HG03342 (cell line): ENCODE measurements at regions not wholly inside any gene's neighbourhood (a gene's known extent, or its start where the extent isn't known, plus 50 kb on each side); places are given as distances from the start of the nearest gene placed in this dataset.
A peak's percentile ranks its signal among the peaks of the same experiment; 100 is the strongest.

ENCODE experiments used
- ATAC-seq: cut with Tn5 transposase; IDR thresholded peaks from one replicate; pipeline ENCODE4 v1.9.1; 2021; ENCODE audit warnings: mild to moderate bottlenecking, moderate library complexity; ENCODE audit not compliant: unreplicated experiment

DNA sequence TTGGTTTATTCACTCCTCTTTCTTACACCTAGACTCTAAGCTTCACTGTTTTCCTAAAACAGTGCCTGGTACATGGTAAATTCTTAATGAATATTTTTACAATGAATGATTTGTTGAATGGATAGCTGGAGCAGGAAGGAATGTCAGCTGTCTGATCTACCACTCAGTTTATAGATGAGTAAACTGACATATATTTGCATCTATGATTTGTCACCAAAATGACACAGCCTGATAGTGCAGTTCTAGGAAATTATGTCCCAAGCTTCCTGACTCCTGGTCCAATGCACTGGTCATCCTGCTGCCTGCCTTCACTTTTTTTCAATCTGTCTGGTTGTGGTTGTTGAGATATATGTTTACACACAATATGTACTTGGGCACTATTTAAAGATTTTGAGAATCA is 651.7 kb upstream of the WWC1 start:
- ATAC-seq = no peak

GRCh38 chr5:167642181-167642580 is 649.3 kb upstream of the WWC1 start:
- ATAC-seq = no peak

DNA sequence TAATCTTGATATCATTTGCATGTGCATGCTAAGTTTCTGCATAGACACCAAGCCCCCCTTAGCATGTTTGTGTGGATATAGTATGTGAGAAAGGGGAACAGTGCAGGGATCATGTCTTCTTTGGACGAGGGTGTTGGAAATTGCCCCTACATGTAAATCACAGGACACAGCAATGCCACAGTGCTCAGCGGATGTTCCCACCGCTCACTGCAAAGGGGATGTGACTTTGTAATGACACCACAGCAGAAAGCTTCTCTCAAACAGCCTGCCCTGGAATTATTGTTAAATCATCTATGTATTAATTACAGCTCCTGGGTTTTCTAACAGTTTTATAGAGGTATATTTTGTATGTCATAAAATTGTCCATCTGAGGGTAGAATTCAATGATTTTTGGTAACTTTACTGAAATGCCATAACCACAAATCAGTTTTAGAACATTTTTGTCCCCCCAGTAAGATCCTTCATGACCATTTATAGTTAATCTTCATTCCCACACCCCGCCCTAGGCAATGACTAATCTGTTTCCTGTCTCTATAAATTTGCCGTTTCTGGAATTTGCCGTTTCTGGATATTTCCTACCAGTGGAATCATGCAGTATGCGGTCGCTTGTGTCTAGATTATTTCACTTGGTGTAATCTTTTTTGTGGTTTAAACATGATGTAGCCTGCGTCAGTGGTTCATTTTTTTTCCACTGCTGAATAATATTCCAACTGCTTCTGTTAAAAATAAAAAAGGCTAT is 648.5 kb upstream of the WWC1 start:
- no peak for ATAC-seq

- ATAC-seq = no peak
These were observed 647.7 kb upstream of the WWC1 start for GRCh38 chr5:167643631-167644280.

GRCh38 chr5:167644619-167645018 is 646.8 kb upstream of the WWC1 start:
- ATAC-seq = no peak

DNA sequence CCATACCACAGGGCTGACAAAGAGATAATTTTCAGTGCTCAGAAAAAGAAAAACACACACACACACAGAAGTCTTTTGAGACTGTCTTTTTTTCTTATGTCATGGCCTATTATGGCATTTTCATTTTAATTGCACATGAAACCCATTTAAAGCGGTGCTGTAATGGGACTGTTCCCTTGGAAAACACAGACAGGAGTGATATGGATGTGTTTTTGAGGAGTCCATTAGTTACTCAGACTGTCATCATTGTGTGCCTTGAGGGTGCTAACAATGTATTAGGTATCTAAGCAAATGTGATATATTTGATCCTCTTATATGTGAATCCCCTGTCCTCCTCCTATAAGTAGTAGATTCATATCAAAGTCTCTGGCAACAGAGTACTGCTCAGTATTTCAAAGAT is 642.0 kb upstream of the WWC1 start:
- no peak for ATAC-seq

DNA sequence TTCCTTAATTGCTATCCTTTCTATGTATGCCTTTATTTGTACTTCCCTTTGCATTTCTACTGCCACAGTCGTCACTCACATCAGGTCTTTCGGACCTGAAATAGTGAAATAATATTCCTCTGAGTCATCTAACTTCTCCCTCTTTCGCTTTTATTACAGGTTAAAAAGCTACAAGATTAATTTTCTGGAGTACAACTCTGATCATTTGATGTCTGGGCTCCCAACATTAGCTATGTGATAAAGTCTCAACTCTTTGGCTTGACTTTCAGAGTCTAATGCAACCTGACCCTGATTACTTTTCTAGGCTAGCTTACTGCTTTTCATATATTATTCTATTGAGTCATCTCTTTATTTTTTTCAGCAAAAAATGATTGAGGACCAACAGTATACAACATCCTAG is 638.8 kb upstream of the WWC1 start:
- ATAC-seq = no peak

DNA sequence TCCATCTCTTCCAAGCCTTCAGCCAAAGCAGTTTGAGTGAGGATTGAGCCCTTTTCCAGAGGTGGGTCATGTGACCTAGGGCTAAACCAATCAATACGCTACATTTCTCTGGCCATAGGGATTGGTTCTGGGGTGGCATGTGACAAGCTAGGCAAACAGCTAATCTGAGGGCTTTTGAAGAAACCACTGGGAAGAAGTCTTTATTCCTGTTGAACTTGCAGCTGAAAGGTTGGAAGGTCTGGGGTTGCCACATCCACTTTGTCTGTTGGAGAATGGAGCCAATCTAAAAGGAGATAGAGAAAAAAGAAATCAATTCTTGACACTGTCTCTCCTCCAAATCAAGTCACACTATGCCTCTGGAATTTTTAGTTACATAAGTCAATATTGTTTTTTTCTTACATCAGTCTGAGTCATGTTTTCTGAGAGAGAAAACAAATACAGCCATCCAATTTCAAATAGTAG is 637.8 kb upstream of the WWC1 start:
- no peak for ATAC-seq

GRCh38 chr5:167657016-167657415 is 634.4 kb upstream of the WWC1 start:
- no peak for ATAC-seq

- ATAC-seq = no peak
These were observed 632.6 kb upstream of the WWC1 start for GRCh38 chr5:167658889-167659288.

DNA sequence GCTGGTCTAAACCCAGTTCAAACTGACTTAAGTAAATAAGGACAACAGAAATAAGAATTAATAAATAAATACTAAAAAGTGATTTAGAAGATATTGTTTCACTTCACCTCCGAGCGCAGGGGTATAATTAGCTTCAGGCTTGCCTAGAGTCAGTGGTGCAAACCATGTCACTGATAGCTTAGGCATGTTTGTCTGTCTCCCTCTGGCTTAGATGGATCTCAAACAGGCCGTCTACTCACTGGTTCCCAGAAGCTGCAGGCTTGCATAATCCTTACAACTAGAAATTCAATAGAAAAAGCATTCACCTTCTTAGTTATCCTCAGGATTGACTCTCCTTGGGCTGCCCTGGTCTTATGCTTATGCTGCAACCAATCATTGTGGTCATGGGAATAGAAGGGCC is 629.8 kb upstream of the WWC1 start:
- no peak for ATAC-seq

GRCh38 chr5:167664222-167664804 is 627.1 kb upstream of the WWC1 start:
- ATAC-seq = peak; percentile 52

GRCh38 chr5:167665841-167666375 is 625.5 kb upstream of the WWC1 start:
- no peak for ATAC-seq

GRCh38 chr5:167671176-167671575 is 620.3 kb upstream of the WWC1 start:
- no peak for ATAC-seq

- ATAC-seq = no peak
These were observed 617.5 kb upstream of the WWC1 start for GRCh38 chr5:167673942-167674341.

DNA sequence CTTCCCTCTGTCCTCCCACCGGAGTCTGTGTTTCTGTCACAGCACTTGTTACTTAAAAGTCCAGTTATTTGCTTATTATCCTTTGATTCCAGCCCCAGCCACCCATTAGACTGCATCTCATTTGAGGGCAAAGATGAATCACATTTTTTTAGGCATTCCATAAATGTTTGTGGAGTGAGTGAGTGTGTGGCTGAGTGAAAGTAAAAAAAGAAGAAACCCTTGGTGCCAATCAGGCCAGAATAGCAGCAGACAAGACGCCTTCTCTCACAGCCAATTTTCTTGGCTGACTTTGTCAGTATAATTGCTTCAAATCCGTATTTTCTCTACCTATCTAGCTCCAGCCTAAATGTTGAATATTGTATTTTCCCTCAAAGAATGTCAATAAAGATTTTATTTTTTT is 613.0 kb upstream of the WWC1 start:
- ATAC-seq = no peak

DNA sequence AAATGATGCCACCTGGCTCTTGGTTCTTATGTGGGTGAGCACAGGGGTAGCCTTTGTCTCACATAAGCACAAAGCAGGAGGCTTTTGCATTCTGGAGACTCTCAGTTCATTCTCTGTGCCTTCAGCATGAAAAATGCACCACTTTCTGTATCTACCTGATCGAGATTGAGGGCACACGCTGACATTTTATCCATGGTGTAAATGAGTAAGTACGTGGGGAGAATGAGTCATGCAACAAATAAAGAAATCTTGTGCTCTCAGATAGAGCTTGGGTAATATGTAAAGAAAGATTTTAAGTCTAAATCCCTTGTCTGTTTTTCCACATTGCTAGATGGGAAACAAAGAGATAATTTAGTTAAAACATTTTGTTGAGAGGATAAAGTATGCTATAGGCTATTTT is 607.2 kb upstream of the WWC1 start:
- no peak for ATAC-seq

DNA sequence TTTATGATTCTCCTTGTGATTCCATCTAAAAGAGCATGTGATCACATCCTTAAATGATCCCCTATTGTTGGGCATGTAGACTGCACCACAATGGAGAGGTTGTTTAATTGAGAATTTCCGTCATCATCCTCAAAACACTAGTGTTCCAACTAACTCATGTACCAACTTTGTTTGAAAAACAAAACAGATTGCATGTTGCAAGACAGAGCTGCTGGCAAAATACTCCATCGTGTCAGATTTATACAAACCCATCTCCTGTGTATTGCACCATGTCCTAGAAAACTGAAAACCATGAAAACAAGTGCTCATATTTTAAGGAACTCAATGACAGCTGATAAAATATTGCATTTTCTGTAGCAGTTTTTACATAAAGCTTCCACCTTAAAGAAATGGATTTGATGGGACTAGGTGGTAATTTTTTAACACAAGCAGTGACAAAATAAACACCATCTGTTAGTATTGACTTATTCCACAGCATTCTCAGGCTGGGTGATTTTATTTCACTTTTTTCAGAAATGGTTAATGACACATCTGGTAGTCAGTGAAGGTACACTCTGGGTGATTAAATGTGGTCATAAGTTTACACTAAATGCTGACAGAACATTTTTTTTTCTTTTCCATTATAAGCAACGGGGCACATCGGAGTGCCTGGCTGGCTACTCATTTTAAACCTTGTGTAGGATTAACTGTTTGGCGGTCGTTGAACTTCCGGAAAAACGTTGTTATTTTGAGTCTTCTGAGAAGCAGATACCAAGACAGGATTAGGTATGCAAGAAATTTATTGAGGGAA is 602.9 kb upstream of the WWC1 start:
- ATAC-seq = no peak

- no peak for ATAC-seq
These were observed 596.9 kb upstream of the WWC1 start for GRCh38 chr5:167694325-167695147.

GRCh38 chr5:167696558-167697314 is 594.7 kb upstream of the WWC1 start:
- no peak for ATAC-seq
